ENCODE measurements at regions not wholly inside any gene's neighbourhood (a gene's known extent, or its start where the extent isn't known, plus 50 kb on each side); places are given as distances from the start of the nearest gene placed in this dataset.

DNA sequence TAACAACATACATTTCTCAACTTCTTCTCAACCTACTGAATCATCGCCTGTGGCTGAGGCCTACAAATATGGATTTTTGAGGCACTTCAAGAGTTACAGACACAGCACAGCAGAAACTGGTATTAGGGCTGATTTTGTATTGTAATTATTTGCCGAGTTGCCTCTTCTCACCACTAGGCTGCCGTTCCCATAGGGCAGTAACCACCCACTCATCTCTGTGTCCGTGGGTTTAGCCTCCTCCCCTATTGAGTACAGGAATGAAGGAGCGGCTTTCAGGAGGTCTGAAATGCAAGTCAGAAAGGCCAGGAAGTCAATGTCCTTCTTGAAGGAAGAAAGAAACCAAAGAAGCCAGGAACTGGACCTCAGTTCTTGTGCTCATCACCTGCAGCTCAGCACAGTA is 220.8 kb downstream of the MTHFS start:
- no peak overlapping the region for H3K27ac ChIP-seq
- peaks cover 0 to 18% (median 8%) of the 10 kb centered on the region in 7 donors for H3K27me3 ChIP-seq
- ATAC-seq (no peak), DNase-seq (no peak)
- intact Hi-C loops (cut with DNase I), result no loop called here
- peaks cover 0 to under 1% (median 0%) of the 10 kb centered on the region in 11 donors for H3K9me3 ChIP-seq
- H3K4me3 ChIP-seq, result no peak overlapping the region
- TF ChIP-seq, protein P1, sequence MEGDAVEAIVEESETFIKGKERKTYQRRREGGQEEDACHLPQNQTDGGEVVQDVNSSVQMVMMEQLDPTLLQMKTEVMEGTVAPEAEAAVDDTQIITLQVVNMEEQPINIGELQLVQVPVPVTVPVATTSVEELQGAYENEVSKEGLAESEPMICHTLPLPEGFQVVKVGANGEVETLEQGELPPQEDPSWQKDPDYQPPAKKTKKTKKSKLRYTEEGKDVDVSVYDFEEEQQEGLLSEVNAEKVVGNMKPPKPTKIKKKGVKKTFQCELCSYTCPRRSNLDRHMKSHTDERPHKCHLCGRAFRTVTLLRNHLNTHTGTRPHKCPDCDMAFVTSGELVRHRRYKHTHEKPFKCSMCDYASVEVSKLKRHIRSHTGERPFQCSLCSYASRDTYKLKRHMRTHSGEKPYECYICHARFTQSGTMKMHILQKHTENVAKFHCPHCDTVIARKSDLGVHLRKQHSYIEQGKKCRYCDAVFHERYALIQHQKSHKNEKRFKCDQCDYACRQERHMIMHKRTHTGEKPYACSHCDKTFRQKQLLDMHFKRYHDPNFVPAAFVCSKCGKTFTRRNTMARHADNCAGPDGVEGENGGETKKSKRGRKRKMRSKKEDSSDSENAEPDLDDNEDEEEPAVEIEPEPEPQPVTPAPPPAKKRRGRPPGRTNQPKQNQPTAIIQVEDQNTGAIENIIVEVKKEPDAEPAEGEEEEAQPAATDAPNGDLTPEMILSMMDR (IDR thresholded peaks at IDR 0.05), result no peak
- no peaks in the 10 kb centered on the region for H3K36me3 ChIP-seq
- 81 to 84% methylated on average over 5 of the region's 5 CpGs for WGBS, 2 donors
- peaks cover 0 to 3% (median 0%) of the 10 kb centered on the region in 9 donors for H3K4me1 ChIP-seq

DNA sequence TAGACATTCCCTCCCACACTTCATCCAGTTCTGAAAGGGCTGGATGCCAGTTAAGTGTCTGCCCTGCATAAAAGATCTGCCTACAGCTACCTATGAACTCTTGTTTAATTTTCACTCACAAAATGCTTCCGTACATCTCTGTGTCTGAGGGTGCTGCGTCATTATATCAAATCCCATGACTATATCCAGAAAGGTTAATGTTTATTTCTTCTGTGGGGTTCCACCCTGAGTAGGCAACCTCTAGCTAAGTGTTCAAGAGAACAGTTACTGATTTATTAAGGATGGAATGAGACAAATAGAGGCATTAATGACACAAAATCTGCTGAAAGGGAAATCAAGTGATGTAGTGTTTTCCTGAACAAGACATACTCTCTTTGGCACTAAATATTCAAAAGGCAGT is 220.2 kb downstream of the MTHFS start:
- Histone ChIP-seq H3K9me3 (no peaks in the 10 kb centered on the region), H3K36me3 (no peaks in the 10 kb centered on the region), H3K27ac (no peak overlapping the region), H3K27me3 (peaks cover 0 to 18% (median 8%) of the 10 kb centered on the region in 7 donors), H3K4me1 (peaks cover 0 to 4% (median 0%) of the 10 kb centered on the region in 9 donors), H3K4me3 (no peak overlapping the region)
- ATAC-seq, result no peak
- 87 to 92% methylated on average over 2 of the region's 2 CpGs for WGBS, 2 donors
- intact Hi-C loops (cut with DNase I), result no loop called here
- DNase-seq, result no peak
- TF ChIP-seq, protein P1 (IDR thresholded peaks at IDR 0.05), result no peak

DNA sequence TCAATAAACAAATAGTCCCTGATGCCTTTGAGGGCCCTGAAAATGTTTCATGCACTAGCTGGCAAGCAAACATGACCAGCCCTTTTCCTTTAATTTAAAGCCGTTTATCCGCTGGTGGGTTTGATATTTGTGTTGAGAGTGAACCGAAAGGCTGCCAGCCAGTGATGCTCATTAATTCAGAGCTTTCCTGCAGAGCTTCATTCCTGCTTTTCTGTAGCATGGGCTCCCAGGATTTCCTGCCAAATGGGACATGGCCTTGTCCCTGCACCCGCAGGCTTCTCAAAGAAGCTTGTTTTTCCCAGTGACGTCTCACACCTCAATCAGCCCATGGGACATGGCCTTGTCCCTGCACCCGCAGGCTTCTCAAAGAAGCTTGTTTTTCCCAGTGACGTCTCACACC is 219.6 kb downstream of the MTHFS start:
- Histone ChIP-seq H3K9me3 (no peaks in the 10 kb centered on the region), H3K27ac (no peak overlapping the region), H3K27me3 (peaks cover 0 to 14% (median 8%) of the 10 kb centered on the region in 7 donors), H3K4me3 (no peak overlapping the region), H3K36me3 (no peaks in the 10 kb centered on the region), H3K4me1 (peaks cover 0 to 10% (median 5%) of the 10 kb centered on the region in 9 donors)
- 45 to 47% methylated on average over 7 of the region's 7 CpGs for WGBS, 2 donors
- DNase-seq (no peak), ATAC-seq (no peak)
- TF ChIP-seq, protein P1 (IDR thresholded peaks at IDR 0.05), result no peak
- intact Hi-C loops (cut with DNase I), result no loop called here

DNA sequence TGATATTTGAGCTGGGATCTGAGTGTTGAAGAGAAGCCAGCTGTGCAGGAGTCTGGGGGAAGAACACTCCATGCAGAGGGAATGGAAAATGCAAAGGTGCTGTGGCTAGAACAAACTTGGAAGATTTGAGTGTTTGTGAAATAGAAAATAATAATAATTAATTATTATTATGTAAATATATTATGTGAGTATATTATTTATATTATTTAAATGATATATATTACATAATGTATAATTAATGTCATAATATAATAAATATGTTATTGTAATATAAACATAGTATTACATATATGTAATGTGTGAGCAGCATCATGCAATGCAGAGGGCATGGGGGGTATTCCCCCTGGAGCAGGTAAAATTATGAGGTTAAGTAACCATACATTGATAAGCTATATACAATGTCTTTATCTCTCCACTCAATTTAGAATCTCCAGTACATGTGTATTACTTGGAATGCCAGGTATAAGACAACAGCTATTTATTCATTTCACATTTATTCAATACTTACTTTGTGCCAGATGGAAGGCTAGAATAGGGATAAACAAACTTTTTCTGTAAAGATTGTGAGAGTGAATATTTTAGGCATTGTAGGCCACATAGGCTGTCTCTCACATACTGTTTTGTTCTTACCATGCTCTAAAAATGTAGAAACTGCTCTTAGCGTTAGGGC is 218.6 kb downstream of the MTHFS start:
- DNase-seq (no peak), ATAC-seq (no peak)
- Histone ChIP-seq H3K27ac (no peak overlapping the region), H3K4me1 (peaks cover 0 to 16% (median 8%) of the 10 kb centered on the region in 9 donors), H3K9me3 (no peaks in the 10 kb centered on the region), H3K36me3 (no peaks in the 10 kb centered on the region), H3K4me3 (no peak overlapping the region), H3K27me3 (peaks cover 0 to 13% (median 7%) of the 10 kb centered on the region in 7 donors)
- TF ChIP-seq, protein P1 (IDR thresholded peaks at IDR 0.05), result no peak
- 79 to 86% methylated on average over 1 of the region's 1 CpG for WGBS, 2 donors
- intact Hi-C loops (cut with DNase I), result no loop called here
